Right hindlimb (tissue), 1 donor: ENCODE measurements at regions not wholly inside any gene's neighbourhood (a gene's known extent, or its start where the extent isn't known, plus 50 kb on each side); places are given as distances from the start of the nearest gene placed in this dataset.

Source experiments
- DNase-seq: peaks from one replicate; pipeline ENCODE4 v3.0.0-alpha.2; 2018

DNA sequence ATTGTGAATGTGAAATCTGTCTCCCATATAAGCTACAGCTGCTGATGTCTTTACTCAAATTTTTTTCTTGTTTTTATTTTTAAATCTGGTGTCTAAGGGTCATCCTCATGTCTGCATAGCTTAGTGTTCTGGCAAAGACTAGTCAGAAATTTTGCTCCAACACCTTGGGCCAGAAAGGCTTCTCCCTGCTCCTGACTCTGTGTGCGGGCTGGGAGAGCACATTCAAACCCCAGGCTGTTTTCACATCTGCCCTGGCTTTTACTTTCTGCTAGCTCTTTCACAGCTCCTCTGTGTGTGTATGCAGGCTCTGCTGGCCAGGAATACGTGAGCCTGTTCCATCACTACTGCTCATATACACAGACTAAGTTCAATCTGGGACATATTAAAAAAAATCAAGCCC lies 102.9 kb upstream of the RIOK3 start:
- DNase-seq, result peak; percentile 57

DNA sequence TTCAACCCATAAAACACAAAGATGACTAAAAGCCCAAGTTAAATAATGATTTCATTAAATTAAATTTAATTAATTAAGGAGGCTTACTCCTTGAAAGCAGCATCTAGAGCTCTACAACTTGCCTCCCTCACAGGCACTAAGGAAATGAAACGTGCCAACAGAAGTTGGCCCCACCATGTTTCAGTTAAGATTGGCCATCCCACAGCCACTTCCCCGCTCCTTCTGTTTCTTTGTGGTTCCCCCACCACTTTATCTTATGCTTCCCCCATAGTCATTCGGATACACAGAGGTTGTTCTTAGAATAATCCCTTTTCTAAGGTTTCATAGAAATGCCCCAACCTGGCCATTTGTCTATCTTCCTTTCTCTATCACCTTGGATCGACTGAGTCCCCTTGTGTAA lies 101.6 kb upstream of the RIOK3 start:
- no peak for DNase-seq

DNA sequence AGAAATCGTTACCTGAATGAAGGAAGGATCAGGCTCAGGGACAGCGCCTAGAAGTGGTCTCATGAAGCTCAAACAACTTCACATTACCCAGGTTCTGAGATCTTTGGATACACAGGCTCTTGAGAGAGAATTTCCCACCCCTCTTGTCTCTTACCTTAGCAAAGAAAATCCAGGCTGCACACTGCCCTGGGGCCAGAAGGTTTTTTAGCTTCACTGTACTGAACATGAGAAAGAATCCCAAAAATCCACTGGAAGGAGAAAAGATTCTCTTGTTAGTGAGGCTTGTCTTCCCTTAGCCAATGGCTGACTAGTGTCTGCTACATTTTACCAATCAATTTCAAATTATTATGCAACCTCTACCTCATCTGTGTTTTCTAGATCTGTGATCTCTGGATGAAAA lies 101.0 kb upstream of the RIOK3 start:
- no peak for DNase-seq

DNA sequence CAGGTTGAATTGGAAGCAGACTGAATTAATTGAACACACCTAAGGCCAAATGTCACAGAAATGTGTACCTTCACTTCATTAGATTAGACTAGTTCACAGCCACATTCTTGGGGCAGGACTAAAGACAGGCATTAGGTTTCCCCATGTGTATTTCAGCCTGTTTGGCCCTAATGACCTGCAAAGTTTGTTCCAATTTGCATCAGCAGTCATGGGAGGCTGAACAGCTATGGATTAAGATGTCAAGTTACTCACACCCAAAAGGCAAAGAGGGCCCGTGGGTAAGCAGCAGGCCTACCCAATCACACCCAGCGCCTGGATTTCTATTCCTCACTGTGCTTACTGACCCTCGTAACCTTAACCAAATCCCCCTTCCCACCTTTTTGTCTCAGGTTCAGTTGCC lies 99.6 kb upstream of the RIOK3 start:
- no peak for DNase-seq

DNA sequence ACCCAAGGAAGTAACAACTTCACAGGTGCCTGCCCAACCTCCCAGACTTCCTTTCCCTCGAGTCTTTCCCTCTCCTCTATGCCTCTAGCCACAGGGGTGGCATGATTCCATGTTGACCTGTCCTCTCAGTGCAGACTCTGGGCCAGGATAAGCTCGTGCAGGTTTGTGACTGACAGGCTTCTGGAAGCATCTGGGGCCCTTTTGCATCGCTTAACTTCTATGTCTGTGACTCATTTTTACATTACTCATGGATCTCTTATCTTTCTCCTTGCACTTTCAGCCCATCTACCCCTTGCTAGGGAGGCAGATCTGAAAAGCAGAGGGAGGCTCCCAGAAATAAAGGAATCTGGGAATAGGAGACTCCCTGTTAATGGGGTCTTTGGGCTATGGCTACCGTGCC lies 98.5 kb upstream of the RIOK3 start:
- DNase-seq, result no peak

DNA sequence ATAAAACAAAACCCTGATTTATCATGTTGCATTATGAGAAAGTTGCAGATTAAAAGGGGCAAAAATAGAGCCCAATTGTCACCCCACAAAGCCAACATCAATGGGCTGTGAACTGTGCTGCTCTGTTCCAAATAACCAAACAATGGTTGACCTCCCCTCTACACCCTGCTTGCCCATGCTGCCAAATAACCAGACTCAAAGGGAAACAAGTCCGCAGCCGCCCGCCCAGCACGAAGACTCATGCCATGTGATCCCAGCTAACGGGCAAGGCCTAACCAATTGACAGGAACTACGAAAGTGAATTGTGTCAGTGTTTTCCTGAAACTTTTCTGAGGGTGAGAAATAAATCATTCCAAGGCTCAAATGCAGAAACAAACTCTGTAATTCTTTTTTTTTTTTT lies 97.9 kb upstream of the RIOK3 start:
- no peak for DNase-seq

DNA sequence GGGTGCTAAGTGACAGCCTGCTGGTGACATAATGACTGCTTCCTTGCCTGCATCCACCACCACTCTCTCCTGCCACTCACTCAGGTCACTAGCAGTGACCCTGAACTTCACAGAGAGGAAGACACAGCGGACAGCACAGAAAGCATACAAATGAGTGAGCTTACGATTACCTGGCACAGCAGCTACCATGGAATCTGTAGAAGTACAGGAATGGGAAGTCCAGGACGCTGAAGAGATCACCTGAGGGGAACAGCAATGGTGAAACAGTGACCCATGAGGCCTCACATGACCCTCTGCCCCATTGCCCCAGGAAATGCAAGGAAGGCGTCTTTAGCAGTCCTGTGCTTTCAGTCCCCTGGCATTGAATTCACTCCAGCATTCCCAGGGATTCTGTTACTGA lies 96.7 kb upstream of the RIOK3 start:
- no peak for DNase-seq

DNA sequence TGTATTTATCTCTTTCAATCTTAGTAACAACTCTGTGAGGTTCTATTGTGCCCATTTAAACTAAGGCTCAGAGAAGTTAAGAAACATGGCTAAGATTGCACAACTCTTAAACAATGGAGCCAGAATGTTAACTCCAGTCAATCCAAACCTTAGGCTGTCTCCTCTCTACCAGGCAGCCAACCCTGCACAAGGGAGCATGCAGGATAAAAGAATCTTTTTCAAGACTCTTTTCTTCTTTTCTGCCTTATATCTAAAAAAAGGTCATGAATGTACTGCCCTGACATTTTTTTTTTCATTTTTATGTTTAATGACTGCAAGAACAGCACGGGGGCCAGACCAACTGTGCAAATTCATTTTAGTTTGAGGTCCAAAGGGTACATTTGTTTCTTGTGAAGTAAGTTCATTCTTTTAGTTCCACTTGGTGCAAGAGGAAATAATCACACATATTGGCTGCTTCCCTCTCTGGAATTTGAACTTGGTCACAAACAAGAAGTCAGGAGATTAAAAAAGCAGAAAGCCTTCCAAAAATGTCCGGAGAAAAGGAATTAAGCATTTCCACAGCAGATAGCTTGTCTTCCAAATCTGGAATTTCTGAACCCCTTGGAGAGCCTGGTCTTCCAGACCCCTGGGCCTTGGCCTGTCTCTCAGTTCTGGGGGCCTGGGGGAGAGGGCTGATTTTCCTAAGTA lies 96.0 kb upstream of the RIOK3 start:
- DNase-seq, result peak; percentile 54

DNA sequence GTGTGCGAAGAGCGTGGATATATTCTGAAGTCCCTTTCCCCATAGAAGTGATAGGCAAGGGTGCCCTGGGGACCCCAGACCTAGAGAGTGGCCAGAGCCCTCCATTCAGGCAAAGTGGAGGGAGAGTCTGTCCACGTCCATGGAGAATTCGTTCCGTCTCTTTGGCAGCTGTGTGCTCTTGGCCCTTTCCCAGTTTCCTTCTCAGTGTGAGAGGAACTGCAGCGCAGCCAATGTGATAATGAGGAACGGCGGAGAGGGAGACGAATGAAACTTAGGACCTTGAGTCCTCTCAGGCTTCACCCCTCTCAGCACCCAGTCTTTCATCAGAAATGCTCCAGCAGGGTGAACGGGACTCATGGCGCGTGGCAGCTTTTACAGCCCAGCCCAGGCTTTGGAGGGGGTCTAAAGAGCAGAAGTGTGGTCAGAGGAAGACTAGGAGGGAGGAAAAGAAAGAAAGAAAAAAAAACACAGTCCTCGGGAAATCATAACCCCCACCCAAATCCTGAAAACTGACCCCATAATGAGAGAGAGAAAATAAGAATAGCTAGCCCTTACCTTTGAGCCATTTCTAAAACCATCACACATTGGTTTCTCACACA lies 95.0 kb upstream of the RIOK3 start:
- DNase-seq, result peak; percentile 80

DNA sequence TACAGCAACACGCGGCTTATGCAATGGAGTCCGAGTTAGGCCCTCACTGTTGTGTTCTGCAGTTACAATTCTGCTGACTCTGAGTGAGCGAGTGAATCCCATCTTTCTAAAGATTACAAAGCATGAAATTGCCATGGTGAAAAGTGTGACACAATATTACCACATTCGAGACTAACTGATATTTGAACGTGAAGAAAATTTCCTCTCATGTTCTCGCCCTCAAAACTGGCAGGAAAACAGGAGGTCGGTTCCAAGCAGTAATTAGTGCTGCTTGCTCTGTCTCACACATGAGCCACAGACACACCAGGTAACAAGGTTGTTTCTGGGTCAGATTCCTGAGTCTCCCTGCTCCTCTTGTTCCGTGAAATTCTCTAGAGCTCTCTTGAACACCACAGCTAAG lies 93.7 kb upstream of the RIOK3 start:
- no peak for DNase-seq

DNA sequence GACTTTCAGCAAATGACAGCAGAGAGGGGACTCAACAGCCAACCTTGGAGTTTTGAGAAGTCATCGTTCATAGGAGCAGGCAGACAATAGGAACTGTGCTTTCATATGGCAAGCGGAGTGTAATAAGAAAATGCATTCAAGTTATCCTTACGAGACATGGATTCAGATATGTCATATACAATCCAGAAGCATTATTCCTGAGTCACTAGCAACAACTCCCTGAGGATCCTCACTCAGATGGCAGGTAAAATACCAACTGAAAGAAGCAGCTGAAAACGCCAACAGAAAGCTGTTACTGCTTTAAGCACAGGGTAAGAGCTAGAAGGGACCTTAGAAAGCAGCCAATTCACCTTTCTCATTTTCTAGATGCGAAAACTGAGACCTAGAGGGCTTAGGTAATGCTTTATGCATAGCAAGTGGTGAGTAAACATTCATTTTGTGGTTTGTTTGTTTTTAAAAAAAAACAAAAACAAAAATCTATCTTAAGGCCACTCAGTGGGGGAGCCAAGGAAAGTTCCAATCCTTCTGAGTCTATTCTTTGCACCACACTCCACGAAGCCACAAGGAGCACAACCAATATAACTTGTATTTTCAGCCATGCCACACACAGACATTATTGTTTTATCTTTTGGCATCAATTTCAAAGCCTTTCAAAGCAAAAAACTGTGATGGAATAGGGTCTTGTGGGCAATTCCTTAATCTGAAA lies 89.1 kb upstream of the RIOK3 start:
- no peak for DNase-seq

DNA sequence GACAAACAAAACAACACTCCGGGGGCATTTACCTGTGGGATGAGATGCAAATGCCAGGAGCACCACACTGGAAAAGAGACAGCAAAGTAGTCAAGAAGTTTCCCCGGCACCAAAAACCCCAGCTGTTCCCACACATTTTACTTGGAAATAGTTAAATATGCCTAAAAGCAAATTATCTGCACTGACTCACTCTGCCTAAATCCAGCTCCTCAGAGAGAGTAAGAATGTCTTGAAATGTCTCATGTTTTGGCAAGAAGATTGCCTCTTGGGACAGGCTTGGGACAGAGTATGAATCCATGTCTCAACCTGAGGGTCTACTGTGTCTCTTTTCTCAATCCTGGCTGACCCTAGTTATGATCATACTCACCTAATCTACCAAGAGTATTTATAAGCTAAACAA lies 87.5 kb upstream of the RIOK3 start:
- no peak for DNase-seq

DNA sequence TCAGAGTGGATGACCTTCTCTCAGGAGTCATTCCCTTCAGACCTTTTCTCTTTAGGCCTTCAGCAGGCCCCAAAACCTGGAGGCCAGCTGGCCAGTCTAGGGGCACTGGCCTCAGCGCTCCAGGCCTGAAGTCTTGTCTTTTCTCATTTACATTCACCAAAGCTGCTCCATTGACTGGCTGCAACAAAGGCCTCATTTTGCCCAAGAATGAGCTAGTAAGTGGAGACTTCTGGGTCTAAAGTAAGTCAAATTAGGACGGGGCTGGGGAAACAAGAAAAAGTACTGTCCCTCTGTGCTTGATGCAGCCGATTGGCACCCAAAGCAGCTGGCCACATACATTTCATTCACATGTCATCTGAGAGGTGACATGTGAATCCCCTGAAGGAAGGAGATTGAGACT lies 83.8 kb upstream of the RIOK3 start:
- DNase-seq, result no peak

DNA sequence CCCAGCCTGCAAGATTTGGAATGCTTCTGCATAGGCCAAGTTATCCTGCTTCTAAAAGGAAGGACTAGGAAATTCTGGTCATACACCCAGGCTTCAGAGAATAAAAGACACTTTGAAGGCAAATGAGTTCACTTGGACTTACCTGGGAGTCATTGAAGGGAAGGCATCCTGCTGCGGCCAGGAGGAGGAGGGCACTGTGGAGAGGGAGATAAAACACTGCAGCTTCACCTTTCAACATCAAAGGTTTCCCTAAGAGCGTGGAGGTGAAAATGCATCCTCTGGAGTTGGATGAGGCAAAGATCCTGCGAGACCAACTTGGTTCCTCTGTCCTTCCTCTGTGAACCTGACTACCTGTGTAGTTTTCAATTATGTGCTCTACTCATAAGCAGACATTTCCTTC lies 79.5 kb upstream of the RIOK3 start:
- DNase-seq, result no peak

DNA sequence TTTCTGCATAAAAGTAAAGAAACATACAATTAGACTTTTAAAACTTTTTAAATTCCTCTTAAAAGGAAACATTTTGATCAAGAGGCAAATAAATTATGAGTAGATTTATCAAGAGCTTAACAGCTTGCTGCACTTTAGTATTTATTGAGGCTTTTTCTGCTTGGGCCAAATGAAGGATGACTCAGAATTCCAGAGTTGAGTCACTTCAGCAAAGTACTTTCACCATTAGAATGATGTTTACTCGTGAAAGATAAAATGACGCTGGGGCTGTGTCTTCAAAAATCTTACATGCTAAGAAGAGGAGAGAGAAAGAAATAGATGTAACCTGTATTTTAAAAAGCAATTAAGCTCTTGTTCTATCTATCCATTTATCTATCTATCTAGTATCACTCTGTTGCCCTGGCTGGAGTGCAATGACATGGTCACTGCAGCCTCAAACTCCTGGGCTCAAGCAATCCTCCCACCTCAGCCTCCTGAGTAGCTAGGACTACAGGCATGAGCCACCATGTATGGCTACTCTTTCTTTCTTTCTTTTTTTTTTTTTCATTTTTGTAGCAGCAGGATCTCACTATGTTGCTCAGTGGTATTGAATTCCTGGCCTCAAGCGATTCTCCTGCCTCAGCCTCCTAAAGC lies 75.3 kb upstream of the RIOK3 start:
- no peak for DNase-seq

DNA sequence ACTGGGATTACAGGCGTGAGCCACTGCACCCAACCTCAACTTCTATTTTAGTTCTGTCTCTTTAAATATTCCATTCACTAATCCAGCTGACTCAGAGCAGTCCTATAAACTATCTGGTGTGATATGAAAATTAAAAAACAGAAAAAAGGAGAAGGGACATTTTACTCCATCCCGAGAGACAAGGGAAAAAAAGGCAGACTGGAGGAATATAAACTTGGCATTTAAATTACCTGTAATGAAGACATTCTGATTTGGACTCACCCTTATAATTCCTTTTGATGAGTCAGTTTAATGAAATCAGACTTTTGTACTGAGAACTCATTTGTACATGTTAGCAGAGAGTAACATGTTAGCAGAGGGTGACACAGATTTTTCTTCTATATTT lies 74.8 kb upstream of the RIOK3 start:
- DNase-seq, result no peak

DNA sequence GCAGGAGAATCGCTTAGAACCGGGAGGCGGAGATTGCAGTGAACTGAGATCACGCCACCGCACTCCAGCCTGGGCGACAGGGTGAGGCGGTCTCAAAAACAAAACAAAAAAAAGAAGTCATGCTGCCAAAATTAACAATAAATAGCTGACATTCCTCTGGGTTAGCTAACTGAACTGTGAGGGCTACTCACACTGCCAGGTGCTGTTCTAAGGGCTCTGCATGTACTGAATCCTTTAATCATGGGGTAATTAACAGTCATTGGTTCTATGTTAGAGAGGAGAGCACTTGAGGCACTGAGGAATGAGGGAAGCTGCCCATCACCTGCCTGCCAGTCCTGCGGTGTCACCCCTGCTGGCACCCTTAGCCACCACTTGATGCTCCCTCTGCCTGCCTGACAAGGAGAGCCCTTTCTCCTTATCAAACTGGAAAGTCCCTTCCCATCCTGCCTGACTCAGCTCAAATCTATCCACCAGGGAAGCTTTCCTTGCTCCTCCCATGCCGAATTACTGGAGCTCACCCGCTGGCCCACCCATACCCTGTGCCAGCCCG lies 73.0 kb upstream of the RIOK3 start:
- no peak for DNase-seq

DNA sequence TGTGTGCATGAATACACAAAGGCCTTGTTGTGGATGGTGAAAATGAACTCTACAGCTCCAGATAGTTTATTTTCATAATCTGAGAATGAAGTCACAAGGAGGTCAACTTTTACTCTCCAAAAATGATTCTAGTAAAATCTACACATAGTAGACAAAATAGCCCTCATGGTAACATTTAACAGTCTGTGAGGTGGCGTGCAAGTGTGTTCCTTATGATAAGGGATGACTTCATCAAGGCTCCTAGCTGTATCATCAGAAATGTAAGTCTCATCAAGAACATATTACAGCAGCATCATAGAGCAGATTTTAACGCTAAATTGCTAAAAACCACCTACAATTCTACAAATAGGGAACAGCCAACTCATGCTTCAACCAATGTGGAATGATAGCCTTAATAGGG lies 72.3 kb upstream of the RIOK3 start:
- no peak for DNase-seq

DNA sequence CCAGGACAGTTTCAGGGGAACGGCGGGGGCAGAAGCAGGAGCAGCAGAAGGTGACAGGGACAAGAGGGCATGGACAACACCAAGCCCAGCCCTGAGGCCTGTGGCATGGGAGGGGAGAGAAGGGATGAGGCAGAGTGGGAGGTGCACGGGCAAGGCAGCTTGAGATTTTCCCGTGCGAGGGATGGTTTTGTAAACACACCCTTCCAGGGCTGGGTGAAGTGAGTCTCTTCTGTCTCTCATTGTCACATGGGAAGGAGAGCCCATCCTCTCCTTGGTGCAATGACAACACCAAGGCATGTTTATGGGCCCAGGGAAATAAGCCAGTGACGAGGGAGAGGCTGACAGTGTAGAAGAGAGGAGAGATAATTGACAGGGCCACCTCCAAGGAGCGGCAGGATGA lies 69.6 kb upstream of the RIOK3 start:
- no peak for DNase-seq

DNA sequence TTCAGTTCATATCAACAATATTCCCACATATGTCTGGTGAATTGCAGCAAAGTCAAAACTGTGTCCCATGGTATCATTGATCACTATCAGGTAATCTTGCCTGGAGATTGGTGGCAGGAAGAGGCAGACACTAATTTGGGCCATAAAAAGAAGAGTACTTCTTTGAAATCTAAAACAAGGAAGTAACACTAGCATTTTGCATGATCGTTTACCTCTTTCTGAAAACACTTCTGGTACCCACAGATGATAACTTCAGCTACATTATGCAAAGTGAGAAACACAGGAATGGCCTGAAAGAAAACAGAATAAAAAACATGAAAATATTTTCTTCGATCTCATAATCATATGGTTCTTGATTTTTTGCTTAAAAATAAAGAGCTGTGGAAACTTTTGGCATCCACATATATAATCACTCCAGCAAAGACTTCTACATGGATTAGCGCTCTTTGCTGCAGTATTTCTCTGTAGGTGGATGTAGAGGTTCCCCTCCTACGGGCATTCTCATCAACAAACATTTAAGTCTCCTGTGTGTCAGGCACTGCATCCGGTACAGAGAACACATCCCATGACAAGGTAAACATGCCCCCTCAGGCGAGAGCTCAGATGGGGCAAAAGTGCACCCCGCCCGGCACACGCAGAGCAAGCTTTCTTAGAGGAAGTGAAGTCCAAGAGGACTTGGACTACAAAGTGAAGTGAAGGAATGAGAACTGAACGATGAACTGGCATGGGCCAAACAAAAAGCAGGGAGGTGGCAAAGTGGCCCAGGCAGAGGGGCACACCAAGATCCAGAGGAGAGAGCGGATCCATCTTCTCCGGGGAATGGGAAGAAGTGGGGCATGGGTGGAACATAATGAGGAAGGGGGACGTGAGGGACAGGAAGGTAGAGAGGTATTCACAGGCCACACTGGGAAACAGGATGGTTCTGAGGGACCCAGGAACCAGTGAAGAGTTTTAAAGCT lies 68.0 kb upstream of the RIOK3 start:
- no peak for DNase-seq

DNA sequence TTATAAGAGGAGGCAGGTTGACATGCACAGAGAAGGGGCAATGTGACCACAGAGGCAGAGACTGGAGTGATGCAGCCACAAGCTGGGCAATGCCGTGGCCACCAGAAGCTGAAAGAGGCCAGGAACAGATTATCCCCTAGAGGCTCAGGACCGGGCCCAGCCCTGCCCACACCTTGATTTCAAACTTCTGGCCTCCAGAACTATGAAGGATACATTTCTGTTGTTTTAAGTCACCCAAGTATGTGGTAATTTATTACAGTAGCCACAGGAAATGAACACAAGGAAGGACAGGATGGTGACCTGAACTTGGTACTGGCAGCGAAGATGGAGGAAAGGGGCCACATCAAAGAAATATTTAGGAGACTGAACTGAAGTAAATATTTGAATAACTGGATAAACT lies 66.8 kb upstream of the RIOK3 start:
- no peak for DNase-seq

DNA sequence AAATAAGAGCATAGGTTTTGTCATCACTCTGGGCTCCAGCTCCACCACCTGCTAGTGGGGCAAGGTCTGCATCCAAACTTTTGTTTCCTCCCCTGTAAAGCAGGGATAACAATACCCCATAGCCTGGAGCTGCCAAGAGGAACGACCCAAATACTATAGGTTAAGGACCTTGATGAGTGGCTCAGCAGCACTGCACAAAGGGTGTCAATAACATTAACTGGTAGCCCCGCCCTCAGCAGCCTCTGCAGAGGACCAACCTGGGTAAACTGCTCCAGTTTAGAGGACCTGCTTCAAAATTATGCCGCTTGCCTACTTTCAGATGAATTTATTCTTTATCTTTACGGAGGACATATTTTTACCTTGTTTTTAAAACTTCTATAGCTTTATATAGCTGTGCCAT lies 65.8 kb upstream of the RIOK3 start:
- DNase-seq, result no peak

DNA sequence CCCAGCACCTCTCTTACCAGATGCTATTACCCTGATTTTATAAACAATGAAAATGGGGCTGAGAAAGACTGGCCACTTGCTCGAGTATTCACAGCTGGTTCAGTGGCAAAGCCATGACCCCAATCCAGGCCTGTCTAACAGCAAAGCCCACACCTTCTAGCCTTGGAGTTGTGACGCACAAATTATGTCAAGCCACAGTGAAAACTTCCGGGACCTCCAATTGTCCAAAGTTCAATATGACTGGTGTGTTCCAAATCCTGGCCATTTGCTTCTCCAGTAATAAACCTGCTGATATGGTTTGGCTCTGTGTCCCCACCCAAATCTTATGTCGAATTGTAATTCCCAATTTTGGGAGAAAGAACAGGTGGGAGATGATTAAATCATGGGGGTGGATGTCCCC lies 64.7 kb upstream of the RIOK3 start:
- DNase-seq, result no peak
